HUES6 (cell line): ENCODE measurements at regions not wholly inside any gene's neighbourhood (a gene's known extent, or its start where the extent isn't known, plus 50 kb on each side); places are given as distances from the start of the nearest gene placed in this dataset.
"Not testable (repeated sequence)": the region's sequence is repeated elsewhere in the genome, so short reads cannot be mapped to it uniquely, and the experiment has no call there.

ENCODE experiments used
- H3K27ac ChIP-seq: 2 replicates; pipeline ENCODE4 v1.7.0; 2013; ENCODE audit warnings: low read depth, mild to moderate bottlenecking, low read length, inconsistent platforms
- H3K27me3 ChIP-seq: 2 replicates; pipeline ENCODE4 v1.6.1; 2013; ENCODE audit warnings: low read length; ENCODE audit not compliant: control insufficient read depth, insufficient read depth
- H3K36me3 ChIP-seq: 2 replicates; pipeline ENCODE4 v1.6.1; 2013; ENCODE audit warnings: low read length; ENCODE audit not compliant: control insufficient read depth, insufficient read depth
- H3K4me1 ChIP-seq: 2 replicates; pipeline ENCODE4 v1.6.1; 2013; ENCODE audit warnings: low read length; ENCODE audit not compliant: control insufficient read depth, insufficient read depth
- H3K4me3 ChIP-seq: 2 replicates; pipeline ENCODE4 v1.5.1; 2013; ENCODE audit warnings: low read depth, low read length
- H3K9ac ChIP-seq: one replicate; pipeline ENCODE4 v1.6.1; 2013; ENCODE audit warnings: mild to moderate bottlenecking, low read length
- H3K9me3 ChIP-seq: 2 replicates; pipeline ENCODE4 v1.6.1; 2013; ENCODE audit warnings: low read depth, low read length; ENCODE audit not compliant: control insufficient read depth, insufficient read depth

DNA sequence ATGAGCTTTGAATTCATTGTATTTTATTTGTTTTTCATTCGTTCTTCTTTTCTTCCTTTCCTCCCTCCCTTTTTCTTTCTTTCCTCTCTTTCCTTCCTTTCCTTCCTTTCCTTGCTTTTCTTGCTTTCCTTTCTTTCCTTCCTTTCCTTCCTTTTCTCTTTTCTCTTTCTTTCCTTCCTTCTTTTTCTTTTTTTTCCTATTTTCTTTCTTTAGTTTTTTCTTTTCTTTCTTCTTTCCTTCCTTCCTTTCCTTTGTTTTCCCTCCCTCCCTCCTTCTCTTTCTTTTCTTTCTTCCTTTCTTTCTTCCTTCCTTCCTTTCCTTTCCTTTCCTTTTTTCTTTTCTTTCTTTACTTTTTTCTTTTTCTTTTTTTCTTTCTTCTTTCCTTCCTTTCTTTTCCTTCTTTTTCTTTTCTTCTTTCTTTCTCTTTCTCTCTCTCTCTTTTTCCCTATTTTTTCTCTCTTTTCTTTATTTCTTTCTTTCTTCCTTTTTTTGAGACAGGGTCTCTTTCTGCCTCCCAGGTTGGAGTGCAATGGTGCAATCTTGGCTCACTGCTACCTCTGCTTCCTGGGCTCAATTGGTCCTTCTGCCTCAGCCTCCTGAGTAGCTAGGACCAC is 357.1 kb upstream of the PRR16 start:
- no peaks in the 10 kb centered on the region for H3K4me1 ChIP-seq
- H3K27ac ChIP-seq = no peak overlapping the region
- no peaks in the 10 kb centered on the region for H3K27me3 ChIP-seq
- H3K9ac ChIP-seq = no peak overlapping the region
- no peak overlapping the region for H3K4me3 ChIP-seq
- no peaks in the 10 kb centered on the region for H3K36me3 ChIP-seq
- H3K9me3 ChIP-seq = no peaks in the 10 kb centered on the region

DNA sequence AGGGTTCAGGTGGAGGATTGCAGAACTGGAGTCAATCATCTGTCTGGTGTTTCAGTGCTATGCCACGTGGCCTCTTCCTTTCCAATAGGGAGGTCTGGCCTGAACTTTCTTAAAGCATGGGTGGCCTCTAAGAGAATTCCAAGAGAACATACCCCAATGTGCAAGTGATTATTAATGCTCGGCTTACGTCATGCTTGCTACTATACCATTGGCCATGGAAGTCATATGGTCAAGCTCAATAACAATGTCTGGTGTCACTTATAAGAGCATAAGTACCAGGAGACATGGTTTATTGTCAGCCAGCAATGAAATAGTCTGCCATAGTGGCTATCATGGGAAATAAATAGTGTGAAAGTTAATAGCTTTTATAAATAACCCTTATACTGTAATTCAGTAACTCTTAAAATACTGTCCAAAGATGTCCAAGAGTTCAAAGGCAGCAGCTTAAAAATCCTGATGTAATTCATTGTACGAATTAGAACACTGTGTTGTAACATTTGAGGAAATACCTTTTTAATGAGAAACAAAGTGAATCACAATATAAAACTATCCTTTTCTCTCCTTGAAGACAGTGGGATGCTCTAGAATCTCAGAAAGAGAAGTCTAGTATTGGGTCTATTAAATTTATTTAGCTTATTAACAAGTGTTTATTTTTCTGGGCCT is 355.4 kb upstream of the PRR16 start:
- Histone ChIP-seq H3K9me3 (no peaks in the 10 kb centered on the region), H3K27ac (no peak overlapping the region), H3K27me3 (no peaks in the 10 kb centered on the region), H3K4me3 (no peak overlapping the region), H3K9ac (no peak overlapping the region), H3K4me1 (no peaks in the 10 kb centered on the region), H3K36me3 (no peaks in the 10 kb centered on the region)

DNA sequence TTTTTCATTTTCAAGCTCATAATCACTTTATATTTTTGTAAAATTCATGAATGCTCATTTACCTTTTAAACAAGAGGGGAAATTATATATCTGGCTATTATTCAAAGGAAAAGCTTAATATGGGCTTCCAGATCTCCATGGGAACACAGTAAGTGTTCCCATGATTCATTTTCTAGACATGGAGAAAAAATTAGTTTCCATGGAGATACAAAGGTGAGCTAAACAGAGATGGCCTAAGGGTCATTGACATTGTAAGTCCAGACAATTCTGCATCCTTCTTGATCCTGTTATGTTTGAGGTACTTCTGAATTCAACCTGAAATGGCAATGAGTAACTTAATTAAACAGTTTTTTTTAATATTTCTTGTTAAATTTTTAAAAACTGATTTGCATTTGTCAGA is 341.4 kb upstream of the PRR16 start:
- Histone ChIP-seq H3K9ac (no peak overlapping the region), H3K27me3 (no peaks in the 10 kb centered on the region), H3K9me3 (no peaks in the 10 kb centered on the region; the same call in 1 of the 2 replicates), H3K36me3 (no peaks in the 10 kb centered on the region), H3K27ac (no peak overlapping the region), H3K4me3 (no peak overlapping the region), H3K4me1 (no peaks in the 10 kb centered on the region)

DNA sequence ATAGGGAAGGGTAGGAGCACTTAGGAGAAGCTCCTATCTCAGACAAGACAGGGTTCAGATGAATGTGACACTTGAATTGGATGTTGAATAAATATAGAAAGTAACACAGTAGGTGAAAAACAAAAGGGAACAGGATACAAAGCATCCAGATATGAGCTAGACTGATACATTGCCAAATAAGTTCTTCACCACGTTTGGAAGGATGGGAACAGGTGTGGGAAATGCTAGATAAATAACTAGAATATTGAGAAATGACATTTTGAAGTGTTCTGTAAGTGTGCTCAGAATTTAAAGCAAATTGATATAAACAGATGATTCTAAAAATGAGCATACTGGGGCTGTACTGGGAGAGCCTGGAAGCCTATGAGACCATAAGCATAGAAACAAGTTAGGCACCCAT is 340.1 kb upstream of the PRR16 start:
- Histone ChIP-seq H3K4me3 (no peak overlapping the region), H3K9ac (no peak overlapping the region), H3K27ac (no peak overlapping the region), H3K27me3 (no peaks in the 10 kb centered on the region), H3K36me3 (no peaks in the 10 kb centered on the region), H3K4me1 (no peaks in the 10 kb centered on the region), H3K9me3 (no peaks in the 10 kb centered on the region; the same call in 1 of the 2 replicates)

DNA sequence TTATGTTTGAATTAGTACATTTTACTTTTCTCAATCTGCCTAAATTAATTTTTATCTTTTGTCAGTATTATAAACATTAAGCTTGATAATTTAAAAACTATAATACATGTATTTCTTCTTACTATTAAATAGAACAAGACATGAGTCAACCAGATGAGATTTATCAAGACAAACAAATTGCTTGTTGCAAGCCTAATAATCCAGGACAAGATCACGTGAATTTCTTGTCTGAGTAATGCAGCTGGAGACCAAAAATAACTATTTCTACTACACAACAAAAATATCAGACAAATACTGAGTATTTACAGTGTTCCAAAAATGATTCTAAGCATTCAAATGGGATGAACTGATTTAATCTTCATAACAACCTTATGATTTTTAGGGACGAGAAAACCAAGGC is 339.1 kb upstream of the PRR16 start:
- no peaks in the 10 kb centered on the region; the same call in 1 of the 2 replicates for H3K9me3 ChIP-seq
- no peak overlapping the region for H3K9ac ChIP-seq
- no peaks in the 10 kb centered on the region for H3K27me3 ChIP-seq
- H3K27ac ChIP-seq = no peak overlapping the region
- H3K4me1 ChIP-seq = no peaks in the 10 kb centered on the region
- no peaks in the 10 kb centered on the region for H3K36me3 ChIP-seq
- no peak overlapping the region for H3K4me3 ChIP-seq

DNA sequence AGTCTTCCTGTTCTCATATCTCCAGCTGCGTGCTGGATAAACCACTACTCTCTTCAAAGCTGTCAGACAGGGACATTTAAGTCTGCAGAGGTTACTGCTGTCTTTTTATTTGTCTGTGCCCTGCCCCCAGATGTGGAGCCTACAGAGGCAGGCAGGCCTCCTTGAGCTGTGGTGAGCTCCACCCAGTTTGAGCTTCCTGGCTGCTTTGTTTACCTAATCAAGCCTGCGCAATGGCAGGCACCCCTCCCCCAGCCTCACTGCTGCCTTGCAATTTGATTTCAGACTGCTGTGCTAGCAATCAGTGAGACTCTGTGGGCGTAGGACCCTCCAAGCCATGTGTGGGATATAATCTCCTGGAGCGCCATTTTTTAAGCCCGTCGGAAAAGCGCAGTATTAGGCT is 331.8 kb upstream of the PRR16 start:
- not testable (repeated sequence) for H3K36me3 ChIP-seq, H3K27me3 ChIP-seq, H3K9ac ChIP-seq, H3K27ac ChIP-seq, H3K4me1 ChIP-seq, H3K9me3 ChIP-seq
- peak overlapping the region; percentile 35; the same call in 1 of the 2 replicates for H3K4me3 ChIP-seq

DNA sequence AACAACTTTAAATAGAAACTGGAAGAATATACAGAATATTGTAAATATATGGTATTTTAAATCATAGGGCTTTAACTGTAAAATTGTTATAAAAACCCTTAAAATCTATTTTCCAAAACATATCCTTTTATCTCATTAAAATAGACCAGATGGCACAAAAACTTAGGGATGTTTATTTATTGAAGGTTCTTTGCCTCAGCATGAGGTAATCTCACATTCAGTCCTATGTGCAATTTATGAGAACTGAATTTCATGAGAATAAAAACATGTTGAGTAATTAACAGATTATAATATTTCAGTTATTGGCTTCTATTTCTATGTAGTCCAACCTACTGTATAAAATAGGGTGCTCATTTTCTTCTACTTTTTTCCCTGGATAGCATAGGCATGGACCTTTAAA is 329.2 kb upstream of the PRR16 start:
- H3K9ac ChIP-seq = no peak overlapping the region
- peaks cover 3% of the 10 kb centered on the region; the same call in 1 of the 2 replicates for H3K9me3 ChIP-seq
- no peaks in the 10 kb centered on the region for H3K36me3 ChIP-seq
- no peak overlapping the region for H3K4me3 ChIP-seq
- no peak overlapping the region for H3K27ac ChIP-seq
- 0 out of 2 replicates have a peak, but pooled peaks cover 3% of the 10 kb centered on the region for H3K4me1 ChIP-seq
- no peaks in the 10 kb centered on the region for H3K27me3 ChIP-seq

DNA sequence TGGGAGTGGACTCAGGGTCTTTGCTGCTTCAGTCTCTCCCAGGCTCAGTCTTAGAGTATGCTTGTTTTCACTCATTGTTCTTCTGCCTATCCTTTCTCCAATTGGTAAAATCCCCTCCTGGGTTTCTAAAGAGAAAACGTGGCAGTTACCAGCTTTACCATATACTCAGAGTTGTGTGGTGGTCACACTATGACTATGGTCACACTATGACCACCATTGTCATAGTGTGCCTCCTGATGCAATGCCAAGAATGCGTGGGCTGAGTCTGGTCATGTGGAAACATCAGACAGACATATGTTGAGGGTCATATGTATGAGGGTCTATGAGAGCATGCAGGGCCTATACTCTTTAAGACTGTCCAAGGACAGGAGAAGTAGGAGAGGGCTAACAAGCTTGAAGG is 326.5 kb upstream of the PRR16 start:
- Histone ChIP-seq H3K4me3 (no peak overlapping the region), H3K9me3 (no peaks in the 10 kb centered on the region), H3K27ac (no peak overlapping the region), H3K4me1 (0 out of 2 replicates have a peak, but pooled peaks cover 2% of the 10 kb centered on the region), H3K9ac (no peak overlapping the region), H3K36me3 (no peaks in the 10 kb centered on the region), H3K27me3 (no peaks in the 10 kb centered on the region)

DNA sequence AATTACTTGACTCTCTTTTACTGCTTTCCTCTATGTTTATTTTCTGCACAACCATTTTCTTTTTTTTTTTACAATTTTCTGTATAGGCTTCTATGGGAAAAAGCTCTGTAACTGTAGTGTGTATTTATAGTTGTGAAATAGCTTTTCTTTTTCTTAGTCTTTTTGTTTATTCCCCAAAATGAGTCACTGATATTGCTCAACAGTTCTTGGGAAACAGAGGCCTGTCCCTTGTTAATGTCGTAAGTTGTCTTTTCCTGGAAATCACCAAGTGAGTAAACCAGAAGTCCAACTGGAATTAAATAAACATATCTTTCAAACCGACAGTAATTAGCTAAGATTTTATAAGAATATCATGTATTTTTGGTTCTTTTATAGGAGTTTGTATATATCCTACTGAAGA is 325.1 kb upstream of the PRR16 start:
- no peak overlapping the region for H3K27ac ChIP-seq
- no peaks in the 10 kb centered on the region for H3K36me3 ChIP-seq
- no peak overlapping the region for H3K4me3 ChIP-seq
- H3K9ac ChIP-seq = no peak overlapping the region
- H3K27me3 ChIP-seq = no peaks in the 10 kb centered on the region
- peaks cover 3% of the 10 kb centered on the region; the same call in 1 of the 2 replicates for H3K9me3 ChIP-seq
- H3K4me1 ChIP-seq = no peaks in the 10 kb centered on the region

DNA sequence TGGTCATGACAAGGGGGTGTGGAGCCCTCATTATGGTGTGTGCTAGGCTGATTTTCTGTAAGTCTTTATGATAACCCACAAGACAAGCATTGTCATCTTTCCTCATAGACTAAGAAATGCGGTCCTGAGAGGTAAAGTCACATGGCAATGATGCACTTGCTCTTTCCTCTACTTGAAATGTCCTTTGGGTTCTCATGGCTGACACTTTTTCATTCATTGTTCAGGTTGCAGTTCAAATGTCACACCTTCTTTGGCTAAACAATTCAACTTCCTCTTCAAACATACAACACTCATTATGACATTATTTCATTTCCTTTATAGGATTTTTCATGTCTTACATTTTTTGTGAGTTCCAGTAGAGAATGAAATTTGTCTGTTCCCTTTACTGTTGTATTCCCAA is 323.6 kb upstream of the PRR16 start:
- Histone ChIP-seq H3K4me1 (no peaks in the 10 kb centered on the region), H3K9me3 (peaks cover 16% of the 10 kb centered on the region), H3K36me3 (no peaks in the 10 kb centered on the region), H3K4me3 (no peak overlapping the region), H3K9ac (no peak overlapping the region), H3K27me3 (no peaks in the 10 kb centered on the region), H3K27ac (no peak overlapping the region)

DNA sequence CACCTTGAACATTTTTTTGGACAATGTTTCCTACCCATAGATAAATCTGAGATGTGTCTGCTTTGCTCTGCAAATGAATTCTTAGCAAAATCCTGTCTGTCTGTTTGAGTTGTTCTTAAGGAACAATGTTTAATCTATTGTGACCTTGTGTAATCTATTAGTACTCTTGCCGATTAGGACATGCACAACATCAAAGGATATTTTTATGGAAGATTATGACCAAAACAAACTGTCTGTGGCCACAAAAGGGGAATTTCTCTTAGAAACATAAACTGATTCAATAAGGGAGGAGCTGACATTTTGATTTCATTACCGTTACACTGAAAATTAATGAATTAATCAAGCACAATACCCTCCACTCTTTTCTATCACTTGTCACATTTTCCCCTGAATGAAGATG is 323.0 kb upstream of the PRR16 start:
- no peak overlapping the region for H3K9ac ChIP-seq
- H3K4me3 ChIP-seq = no peak overlapping the region
- H3K36me3 ChIP-seq = no peaks in the 10 kb centered on the region
- no peaks in the 10 kb centered on the region for H3K27me3 ChIP-seq
- no peaks in the 10 kb centered on the region for H3K4me1 ChIP-seq
- H3K9me3 ChIP-seq = peaks cover 21% of the 10 kb centered on the region
- no peak overlapping the region for H3K27ac ChIP-seq
